Panc1 (cell line): ENCODE measurements at regions not wholly inside any gene's neighbourhood (a gene's known extent, or its start where the extent isn't known, plus 50 kb on each side); places are given as distances from the start of the nearest gene placed in this dataset.

Source experiments
- ATAC-seq: fragments of 200-7000 bp; cut with Tn5 transposase; 2 replicates; pipeline ENCODE4 v1.9.1; 2020; ENCODE audit warnings: mild to moderate bottlenecking, moderate library complexity
- BruUV-seq: library from RNA; stranded (reverse); fragments of 400-500 nt; replicated peaks from 2 replicates; lab custom pipeline; 2021; lab: Mats Ljungman, UMichigan
- CTCF ChIA-PET: fragments of 300-600 bp; sonication (Branson Sonifier 250); formaldehyde crosslinking; loops from one replicate; lab custom pipeline; 2022; ENCODE audit warnings: antibody characterized with exemption; lab: Charles Lee
- POLR2A ChIA-PET: fragments of 300-600 bp; sonication (Branson Sonifier 250); formaldehyde crosslinking; loops from one replicate; lab custom pipeline; 2022; ENCODE audit warnings: antibody characterized with exemption; lab: Charles Lee
- DNase-seq: peaks from one replicate; pipeline ENCODE4 v3.0.0-alpha.2; 2010; ENCODE audit warnings: low read depth, low spot score
- H3K27ac ChIP-seq: 2 replicates; pipeline ENCODE4 v1.5.1; 2011; ENCODE audit warnings: mild to moderate bottlenecking, low read length, inconsistent platforms
- H3K27me3 ChIP-seq: fragments of 200-500 bp; sonication (Bioruptor generic); 2 replicates; pipeline ENCODE4 v1.6.0; 2014; ENCODE audit warnings: low read length, inconsistent platforms; ENCODE audit not compliant: control insufficient read depth, insufficient read depth
- H3K36me3 ChIP-seq: fragments of 200-500 bp; sonication (Bioruptor generic); 2 replicates; pipeline ENCODE4 v1.5.1; 2014; ENCODE audit warnings: inconsistent platforms, mild to moderate bottlenecking, low read length, moderate library complexity; ENCODE audit not compliant: control insufficient read depth, insufficient read depth
- H3K4me1 ChIP-seq: 2 replicates; pipeline ENCODE4 v1.5.1; 2011; ENCODE audit warnings: inconsistent platforms, mild to moderate bottlenecking, low read length, moderate library complexity; ENCODE audit not compliant: control insufficient read depth, insufficient read depth
- H3K4me3 ChIP-seq, 2 experiments: 2 replicates each; pipeline ENCODE4 v1.5.1; 2011 to 2012; ENCODE audit warnings: low read depth in 2 of 2, low read length in 2 of 2, mild to moderate bottlenecking in 2 of 2, inconsistent platforms in 1 of 2, moderate library complexity in 1 of 2
- H3K9me3 ChIP-seq: fragments of 200-500 bp; sonication (Bioruptor generic); 2 replicates; pipeline ENCODE4 v1.5.1; 2014; ENCODE audit warnings: low read depth, mild to moderate bottlenecking, inconsistent platforms, low read length, moderate library complexity; ENCODE audit not compliant: control insufficient read depth, insufficient read depth
- CTCF ChIP-seq: fragments of 450-650 bp; IDR thresholded peaks from 2 replicates; pipeline ENCODE4 v1.5.1; 2017; ENCODE audit warnings: mild to moderate bottlenecking
- POLR2AphosphoS5 ChIP-seq: IDR thresholded peaks from 2 replicates; pipeline ENCODE4 v1.6.1; 2012; ENCODE audit warnings: mild to moderate bottlenecking, low read depth, low read length, moderate library complexity
- REST ChIP-seq, 2 experiments: IDR thresholded peaks; 2 replicates each; pipeline ENCODE4 v1.6.1; 2011 to 2012; ENCODE audit warnings: low read depth in 2 of 2, control low read depth in 1 of 2, low read length in 1 of 2, mild to moderate bottlenecking in 1 of 2, moderate library complexity in 1 of 2; ENCODE audit not compliant: insufficient read depth in 1 of 2
- SIN3A ChIP-seq: IDR thresholded peaks from 2 replicates; pipeline ENCODE4 v1.6.1; 2012; ENCODE audit warnings: low read depth, mild to moderate bottlenecking, low read length, moderate library complexity, borderline replicate concordance; ENCODE audit not compliant: insufficient read depth
- TCF7L2 ChIP-seq: IDR thresholded peaks from 2 replicates; pipeline ENCODE4 v1.6.1; 2011; ENCODE audit warnings: mild to moderate bottlenecking, low read depth, low read length, inconsistent platforms
- in situ Hi-C: cut with HindIII; loops from 2 replicates; pipeline ENCODE4 v1.10.0; 2016; ENCODE audit warnings: low sequenced_read_pairs, low pct_unique_long_range_greater_than_20kb
- intact Hi-C: fragments of 100-400 bp; cut with micrococcal nuclease; formaldehyde crosslinking; loops from one replicate; pipeline ENCODE4 v1.10.0; 2022; ENCODE audit not compliant: unreplicated experiment

- TF ChIP-seq SIN3A, result no peak
- no peak for TF ChIP-seq CTCF
- TF ChIP-seq TCF7L2, result no peak
- TF ChIP-seq REST (IDR thresholded peaks at IDR 0.05; ENCODE audit: insufficient read depth in 1 of 2, low read depth in 2 of 2, low read length in 1 of 2), result no peak
- no peak for TF ChIP-seq POLR2AphosphoS5
- in situ Hi-C loops, result no loop called here
- ATAC-seq (no peak), DNase-seq (no peak)
- no TSS peak for BruUV-seq
- H3K9me3 ChIP-seq, result no peaks in the 10 kb centered on the region
- H3K4me1 ChIP-seq, result peaks cover 64% of the 10 kb centered on the region
- H3K27ac ChIP-seq, result peak overlapping the region; percentile 100
- no peaks in the 10 kb centered on the region for H3K27me3 ChIP-seq
- POLR2A ChIA-PET, result interaction anchor here (0.6 kb wide), 1 partner anchor 76 kb away, joined by 3 read pairs; no protein-coding TSS in a partner anchor
- no peaks in the 10 kb centered on the region; the same call in 1 of the 2 replicates for H3K36me3 ChIP-seq
- no peak overlapping the region for H3K4me3 ChIP-seq
- intact Hi-C loops, result loop anchor here (5.0 kb wide), 1 partner anchor 111 kb away; no protein-coding TSS in a partner anchor
- CTCF ChIA-PET, result interaction anchor here (0.6 kb wide), 1 partner anchor 9 kb away, joined by 4 read pairs; no protein-coding TSS in a partner anchor
Measured at GRCh38 chr15:92806763-92807162, 93.4 kb upstream of the CHD2 start.

GRCh38 chr15:92807971-92808571 is 92.1 kb upstream of the CHD2 start:
- Histone ChIP-seq H3K36me3 (no peaks in the 10 kb centered on the region; the same call in 1 of the 2 replicates), H3K27me3 (no peaks in the 10 kb centered on the region), H3K4me3 (peak overlapping the region; percentile 44 to 69), H3K27ac (peak overlapping the region; percentile 100), H3K9me3 (no peaks in the 10 kb centered on the region), H3K4me1 (peaks cover 58% of the 10 kb centered on the region)
- ChIA-PET CTCF (interaction anchor here (0.6 to 1.7 kb wide), 4 partner anchors 11 to 108 kb away, joined by 4 to 7 read pairs (median 5); no protein-coding TSS in a partner anchor), POLR2A (interaction anchor here (0.5 to 5.3 kb wide), 9 partner anchors 11 to 110 kb away, joined by 3 to 84 read pairs (median 5); partner anchors contain the start of gene CHD2)
- intact Hi-C loops, result loop anchor here (5.0 kb wide), 1 partner anchor 109 kb away; no protein-coding TSS in a partner anchor
- ATAC-seq, result no peak
- in situ Hi-C loops, result no loop called here
- DNase-seq, result no peak
- no peak; the same call in 1 of the 2 replicates for TF ChIP-seq POLR2AphosphoS5
- TF ChIP-seq TCF7L2, result no peak
- TF ChIP-seq SIN3A, result no peak
- TF ChIP-seq CTCF, result no peak
- no peak for TF ChIP-seq REST (IDR thresholded peaks at IDR 0.05; ENCODE audit: insufficient read depth in 1 of 2, low read depth in 2 of 2, low read length in 1 of 2)
- TSS peak; percentile 91 for BruUV-seq
